MM.1S (cell line): ENCODE measurements at regions not wholly inside any gene's neighbourhood (a gene's known extent, or its start where the extent isn't known, plus 50 kb on each side); places are given as distances from the start of the nearest gene placed in this dataset.

ENCODE experiments used
- DNase-seq: peaks from one replicate; pipeline ENCODE4 v3.0.0-alpha.2; 2015
- H2AFZ ChIP-seq: fragments of 300-600 bp; sonication (generic); 2 replicates; pipeline ENCODE4 v1.6.0; 2016; ENCODE audit warnings: antibody characterized with exemption, low read length
- H3F3A ChIP-seq: fragments of 300-600 bp; sonication (generic); 2 replicates; pipeline ENCODE4 v1.6.1; 2016; ENCODE audit warnings: mild to moderate bottlenecking, antibody characterized with exemption, low read length, moderate library complexity, mixed read lengths; ENCODE audit not compliant: insufficient read depth
- H3K27ac ChIP-seq: fragments of 300-600 bp; sonication (generic); 2 replicates; pipeline ENCODE4 v1.5.1; 2016; ENCODE audit warnings: mild to moderate bottlenecking, low read length
- H3K27me3 ChIP-seq: fragments of 300-600 bp; sonication (generic); replicated peaks from 2 replicates; pipeline ENCODE4 v1.6.0; 2016; ENCODE audit warnings: low read length; ENCODE audit not compliant: insufficient read depth
- H3K36me3 ChIP-seq: fragments of 300-600 bp; sonication (generic); replicated peaks from 2 replicates; pipeline ENCODE4 v1.6.1; 2016; ENCODE audit warnings: mild to moderate bottlenecking, low read length, mixed read lengths; ENCODE audit not compliant: insufficient read depth
- H3K4me1 ChIP-seq: fragments of 300-600 bp; sonication (generic); 2 replicates; pipeline ENCODE4 v1.6.1; 2016; ENCODE audit warnings: low read length, mixed read lengths
- H3K4me2 ChIP-seq: fragments of 300-600 bp; sonication (generic); 2 replicates; pipeline ENCODE4 v1.6.0; 2016; ENCODE audit warnings: low read depth, low read length
- H3K4me3 ChIP-seq: fragments of 300-600 bp; sonication (generic); 2 replicates; pipeline ENCODE4 v1.5.1; 2016; ENCODE audit warnings: low read length, mixed read lengths
- H3K79me2 ChIP-seq: fragments of 300-600 bp; sonication (generic); 2 replicates; pipeline ENCODE4 v1.6.1; 2016; ENCODE audit warnings: mixed run types, low read length, mixed read lengths
- H3K9ac ChIP-seq: fragments of 300-600 bp; sonication (generic); 2 replicates; pipeline ENCODE4 v1.6.1; 2016; ENCODE audit warnings: low read length, mixed read lengths
- H3K9me2 ChIP-seq: fragments of 300-600 bp; sonication (generic); replicated peaks from 2 replicates; pipeline ENCODE4 v1.6.1; 2016; ENCODE audit warnings: mild to moderate bottlenecking, low read length, mixed read lengths; ENCODE audit not compliant: insufficient read depth
- H3K9me3 ChIP-seq: fragments of 300-600 bp; sonication (generic); replicated peaks from 2 replicates; pipeline ENCODE4 v1.6.1; 2016; ENCODE audit warnings: mild to moderate bottlenecking, low read length, mixed read lengths; ENCODE audit not compliant: insufficient read depth
- H4K20me1 ChIP-seq: fragments of 300-600 bp; sonication (generic); 2 replicates; pipeline ENCODE4 v1.6.1; 2016; ENCODE audit warnings: mild to moderate bottlenecking, low read length, moderate library complexity, mixed read lengths; ENCODE audit not compliant: insufficient read depth
- EZH2 ChIP-seq: fragments of 300-600 bp; sonication (generic); optimal IDR thresholded peaks from 2 replicates; pipeline ENCODE3; 2017; ENCODE audit warnings: low read depth, mild to moderate bottlenecking, antibody characterized with exemption, low read length, mixed read lengths
- EZH2phosphoT487 ChIP-seq: fragments of 300-600 bp; sonication (generic); IDR thresholded peaks from 2 replicates; pipeline ENCODE4 v1.6.1; 2018; ENCODE audit warnings: antibody characterized with exemption, low read length
- TF ChIP-seq, protein P1 (sequence below): fragments of 300-600 bp; sonication (generic); IDR thresholded peaks from 2 replicates; pipeline ENCODE4 v1.5.1; 2016; ENCODE audit warnings: antibody characterized with exemption, low read length, mixed read lengths

DNA sequence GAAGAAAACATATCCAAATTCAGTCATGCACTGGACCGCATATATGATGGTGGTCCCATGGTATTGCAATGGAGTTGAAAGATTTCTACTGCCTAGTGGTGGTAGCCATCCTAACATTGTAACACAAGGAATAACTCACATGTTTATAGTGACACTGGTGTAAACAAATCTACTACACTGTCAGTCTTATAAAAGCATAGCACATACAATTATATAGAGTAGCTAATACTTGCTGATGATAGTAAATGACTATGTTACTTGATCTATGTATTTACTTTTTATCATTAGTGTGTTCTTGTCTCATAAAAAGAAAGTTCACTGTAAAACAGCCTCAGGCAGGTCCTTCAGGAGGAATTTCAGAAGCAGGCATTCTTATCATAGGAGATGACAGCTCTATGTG lies 96.0 kb upstream of the CDIN1 start:
- DNase-seq: no peak
- TF ChIP-seq EZH2 (no peak), EZH2phosphoT487 (no peak)
- TF ChIP-seq, protein P1, sequence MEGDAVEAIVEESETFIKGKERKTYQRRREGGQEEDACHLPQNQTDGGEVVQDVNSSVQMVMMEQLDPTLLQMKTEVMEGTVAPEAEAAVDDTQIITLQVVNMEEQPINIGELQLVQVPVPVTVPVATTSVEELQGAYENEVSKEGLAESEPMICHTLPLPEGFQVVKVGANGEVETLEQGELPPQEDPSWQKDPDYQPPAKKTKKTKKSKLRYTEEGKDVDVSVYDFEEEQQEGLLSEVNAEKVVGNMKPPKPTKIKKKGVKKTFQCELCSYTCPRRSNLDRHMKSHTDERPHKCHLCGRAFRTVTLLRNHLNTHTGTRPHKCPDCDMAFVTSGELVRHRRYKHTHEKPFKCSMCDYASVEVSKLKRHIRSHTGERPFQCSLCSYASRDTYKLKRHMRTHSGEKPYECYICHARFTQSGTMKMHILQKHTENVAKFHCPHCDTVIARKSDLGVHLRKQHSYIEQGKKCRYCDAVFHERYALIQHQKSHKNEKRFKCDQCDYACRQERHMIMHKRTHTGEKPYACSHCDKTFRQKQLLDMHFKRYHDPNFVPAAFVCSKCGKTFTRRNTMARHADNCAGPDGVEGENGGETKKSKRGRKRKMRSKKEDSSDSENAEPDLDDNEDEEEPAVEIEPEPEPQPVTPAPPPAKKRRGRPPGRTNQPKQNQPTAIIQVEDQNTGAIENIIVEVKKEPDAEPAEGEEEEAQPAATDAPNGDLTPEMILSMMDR: no peak
- no peaks in the 10 kb centered on the region for H3F3A ChIP-seq
- H3K9ac ChIP-seq: no peak overlapping the region
- H3K79me2 ChIP-seq: no peaks in the 10 kb centered on the region
- no peak overlapping the region for H2AFZ ChIP-seq
- H3K9me3 ChIP-seq: no peaks in the 10 kb centered on the region; the same call in 1 of the 2 replicates
- H3K4me1 ChIP-seq: no peaks in the 10 kb centered on the region
- no peaks in the 10 kb centered on the region for H3K9me2 ChIP-seq
- H3K27me3 ChIP-seq: no peaks in the 10 kb centered on the region
- H4K20me1 ChIP-seq: no peaks in the 10 kb centered on the region
- no peaks in the 10 kb centered on the region for H3K36me3 ChIP-seq
- no peak overlapping the region for H3K4me2 ChIP-seq
- no peak overlapping the region for H3K27ac ChIP-seq
- H3K4me3 ChIP-seq: no peak overlapping the region

DNA sequence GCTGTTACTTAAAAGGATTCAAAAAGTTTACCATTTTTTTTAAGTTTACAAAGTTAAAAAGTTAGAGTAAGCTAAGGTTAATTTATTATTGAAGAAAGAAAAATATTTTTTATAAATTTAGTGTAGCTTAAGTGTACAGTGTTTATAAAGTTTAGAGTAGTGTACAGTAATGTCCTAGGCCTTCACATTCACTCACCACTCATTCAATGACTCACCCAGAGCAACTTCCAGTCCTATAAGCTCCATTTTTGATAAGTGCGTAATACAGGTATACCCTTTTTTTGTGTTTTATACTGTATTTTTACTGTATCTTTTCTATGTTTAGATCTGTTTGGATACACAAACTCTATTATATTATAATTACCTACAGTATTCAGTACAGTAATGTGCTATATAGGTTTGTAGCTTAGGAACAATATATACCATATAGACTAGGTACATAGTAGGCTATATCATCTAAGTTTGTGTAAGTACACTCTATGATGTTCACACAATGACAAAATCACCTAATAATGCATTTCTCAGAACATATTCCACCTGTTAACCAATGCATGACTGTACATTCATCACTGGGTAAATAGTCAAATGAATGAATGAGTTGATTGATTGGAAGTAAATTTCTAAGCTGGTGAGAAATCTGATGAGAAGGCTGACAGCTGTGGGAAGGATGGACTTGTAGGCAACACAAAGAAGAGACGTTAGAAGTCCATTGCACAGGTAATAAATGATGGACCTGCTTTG lies 95.2 kb upstream of the CDIN1 start:
- no peak for DNase-seq
- no peak for TF ChIP-seq EZH2phosphoT487
- TF ChIP-seq EZH2: no peak
- TF ChIP-seq, protein P1: no peak
- Histone ChIP-seq H3K9ac (no peak overlapping the region), H3K4me1 (no peaks in the 10 kb centered on the region), H3K9me3 (no peaks in the 10 kb centered on the region; the same call in 1 of the 2 replicates), H3K4me3 (no peak overlapping the region), H2AFZ (no peak overlapping the region), H3K4me2 (no peak overlapping the region), H4K20me1 (no peaks in the 10 kb centered on the region), H3K9me2 (no peaks in the 10 kb centered on the region), H3K27ac (no peak overlapping the region), H3K79me2 (no peaks in the 10 kb centered on the region), H3K27me3 (no peaks in the 10 kb centered on the region), H3F3A (no peaks in the 10 kb centered on the region), H3K36me3 (no peaks in the 10 kb centered on the region)

DNA sequence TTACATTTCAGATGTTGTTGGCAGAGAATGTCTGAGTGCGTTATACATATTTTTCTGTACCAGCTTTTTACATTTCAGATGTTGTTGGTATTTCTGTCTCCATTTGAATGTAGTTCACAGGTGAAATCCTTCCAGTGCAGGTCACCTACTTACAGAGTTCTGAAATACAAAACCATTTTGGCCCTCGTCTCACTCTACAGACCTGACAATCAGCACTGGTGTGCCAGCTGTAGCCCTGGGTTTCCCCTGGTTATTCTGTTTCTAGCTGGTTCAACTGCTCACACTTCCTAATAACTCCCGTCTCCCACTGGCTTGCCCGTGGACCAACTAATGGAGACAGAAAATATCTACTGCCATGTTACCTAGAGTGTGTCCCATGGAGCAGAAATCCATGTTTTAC lies 87.5 kb upstream of the CDIN1 start:
- no peak overlapping the region for H3K27ac ChIP-seq
- H4K20me1 ChIP-seq: no peaks in the 10 kb centered on the region
- TF ChIP-seq EZH2 (no peak), EZH2phosphoT487 (no peak)
- TF ChIP-seq, protein P1: no peak
- no peaks in the 10 kb centered on the region for H3K36me3 ChIP-seq
- no peaks in the 10 kb centered on the region for H3F3A ChIP-seq
- H3K4me3 ChIP-seq: no peak overlapping the region
- H3K4me1 ChIP-seq: no peaks in the 10 kb centered on the region
- no peak overlapping the region for H3K4me2 ChIP-seq
- H3K79me2 ChIP-seq: no peaks in the 10 kb centered on the region
- no peak overlapping the region for H3K9ac ChIP-seq
- no peak overlapping the region for H2AFZ ChIP-seq
- H3K9me3 ChIP-seq: no peaks in the 10 kb centered on the region
- no peaks in the 10 kb centered on the region for H3K9me2 ChIP-seq
- DNase-seq: no peak
- H3K27me3 ChIP-seq: no peaks in the 10 kb centered on the region
